H1 (cell line): ENCODE measurements at regions not wholly inside any gene's neighbourhood (a gene's known extent, or its start where the extent isn't known, plus 50 kb on each side); places are given as distances from the start of the nearest gene placed in this dataset.

Source experiments
- CTCF ChIA-PET: fragments of 300-600 bp; sonication (Branson Sonifier 250); formaldehyde crosslinking; loops from one replicate; lab custom pipeline; 2021; ENCODE audit not compliant: partially characterized antibody; lab: Charles Lee
- POLR2A ChIA-PET: fragments of 300-600 bp; sonication (Branson Sonifier 250); formaldehyde crosslinking; loops from one replicate; lab custom pipeline; 2021; ENCODE audit warnings: inconsistent platforms; ENCODE audit not compliant: partially characterized antibody; lab: Charles Lee
- DNase-seq, 2 experiments: peaks; one replicate each; pipeline versions ENCODE4 v3.0.0 to v3.0.0-alpha.2; 2010 to 2022; ENCODE audit warnings: low spot score in 2 of 2, low read depth in 1 of 2, mixed read lengths in 1 of 2
- FAIRE-seq: peaks from 2 replicates; lab custom pipeline; 2011; peaks lifted over from hg19 to GRCh38; lab: Jason Lieb, UNC
- H2AFZ ChIP-seq: 2 replicates; pipeline ENCODE4 v1.8.1; 2012; ENCODE audit warnings: low read length, inconsistent platforms
- H2AK5ac ChIP-seq: 2 replicates; pipeline ENCODE4 v1.6.1; 2013; ENCODE audit warnings: low read depth, low read length
- H2BK120ac ChIP-seq: replicated peaks from 2 replicates; pipeline ENCODE3; 2013; ENCODE audit warnings: low read depth, low read length, inconsistent platforms
- H2BK12ac ChIP-seq: 2 replicates; pipeline ENCODE4 v1.6.1; 2013; ENCODE audit warnings: low read depth, low read length
- H2BK15ac ChIP-seq: 2 replicates; pipeline ENCODE4 v1.6.1; 2013; ENCODE audit warnings: low read length
- H2BK20ac ChIP-seq: 2 replicates; pipeline ENCODE4 v1.6.1; 2013; ENCODE audit warnings: low read length
- H2BK5ac ChIP-seq: 2 replicates; pipeline ENCODE4 v1.6.1; 2013; ENCODE audit warnings: low read depth, low read length
- H3K14ac ChIP-seq: 2 replicates; pipeline ENCODE4 v1.6.1; 2013; ENCODE audit warnings: inconsistent platforms; ENCODE audit not compliant: insufficient read length
- H3K18ac ChIP-seq: 2 replicates; pipeline ENCODE4 v1.6.1; 2013; ENCODE audit warnings: low read length; ENCODE audit errors: extremely low read depth
- H3K23ac ChIP-seq: 2 replicates; pipeline ENCODE4 v1.6.1; 2013; ENCODE audit warnings: inconsistent platforms; ENCODE audit not compliant: insufficient read length
- H3K23me2 ChIP-seq: 2 replicates; pipeline ENCODE4 v1.6.1; 2013; ENCODE audit warnings: low read depth, low read length
- H3K27ac ChIP-seq: 2 replicates; pipeline ENCODE4 v1.6.1; 2011; ENCODE audit warnings: low read depth, low read length, inconsistent platforms
- H3K27me3 ChIP-seq, 4 experiments: replicated peaks in 1 of 4; 1 replicate in 1 of 4; 2 replicates in 3 of 4; pipeline versions ENCODE4 v1.6.1 to v1.8.1; 2011 to 2013; ENCODE audit warnings: low read length in 3 of 4, mild to moderate bottlenecking in 3 of 4, inconsistent platforms in 2 of 4, mixed read lengths in 2 of 4, moderate library complexity in 1 of 4; ENCODE audit not compliant: control insufficient read depth in 3 of 4, insufficient read depth in 3 of 4; ENCODE audit errors: extremely low read depth in 1 of 4
- H3K36me3 ChIP-seq, 4 experiments: 2 replicates each; pipeline versions ENCODE4 v1.6.1 to v1.8.1; 2011 to 2013; ENCODE audit warnings: mild to moderate bottlenecking in 4 of 4, low read length in 3 of 4, moderate library complexity in 2 of 4, control low read depth in 1 of 4, inconsistent platforms in 1 of 4; ENCODE audit not compliant: insufficient read depth in 4 of 4, control insufficient read depth in 2 of 4
- H3K4ac ChIP-seq: replicated peaks from 2 replicates; pipeline ENCODE3; 2013; ENCODE audit warnings: low read length, low read depth, mixed read lengths, inconsistent platforms; ENCODE audit not compliant: insufficient read length
- H3K4me1 ChIP-seq, 4 experiments: replicated peaks in 1 of 4; 1 replicate in 1 of 4; 2 replicates in 3 of 4; pipeline versions ENCODE4 v1.6.1 to v1.8.1; 2011 to 2013; ENCODE audit warnings: low read length in 3 of 4, inconsistent platforms in 2 of 4, mixed read lengths in 1 of 4; ENCODE audit not compliant: insufficient read depth in 4 of 4, control insufficient read depth in 3 of 4
- H3K4me2 ChIP-seq, 2 experiments: 2 replicates each; pipeline versions ENCODE4 v1.6.1 to v1.8.1; 2011 to 2013; ENCODE audit warnings: low read depth in 2 of 2, low read length in 2 of 2, control low read depth in 1 of 2, inconsistent platforms in 1 of 2, mild to moderate bottlenecking in 1 of 2; ENCODE audit not compliant: insufficient read depth in 1 of 2
- H3K4me3 ChIP-seq, 4 experiments: fragments of 200-600, 300-600 bp in 1 of 4; sonication (generic), shearing (Covaris generic), sonication (Bioruptor Twin) in 1 of 4; 2 replicates each; pipeline versions ENCODE4 v1.5.1 to v1.8.1; 2011 to 2016; ENCODE audit warnings: low read length in 4 of 4, low read depth in 3 of 4, control low read depth in 2 of 4, inconsistent platforms in 2 of 4, mild to moderate bottlenecking in 2 of 4, mixed read lengths in 1 of 4, moderate library complexity in 1 of 4; ENCODE audit not compliant: insufficient read depth in 2 of 4; ENCODE audit errors: extremely low read depth in 1 of 4
- H3K56ac ChIP-seq: replicated peaks from 2 replicates; pipeline ENCODE3; 2013; ENCODE audit warnings: low read depth, mild to moderate bottlenecking, mixed read lengths, low read length, inconsistent platforms; ENCODE audit not compliant: insufficient read length
- H3K79me1 ChIP-seq: 2 replicates; pipeline ENCODE4 v1.6.1; 2013; ENCODE audit warnings: low read depth, low read length, control low read depth
- H3K79me2 ChIP-seq, 2 experiments: 2 replicates each; pipeline versions ENCODE4 v1.6.1 to v1.8.1; 2012 to 2013; ENCODE audit warnings: low read length in 2 of 2, mild to moderate bottlenecking in 2 of 2, inconsistent platforms in 1 of 2; ENCODE audit not compliant: insufficient read depth in 2 of 2, control insufficient read depth in 1 of 2
- H3K9ac ChIP-seq, 4 experiments: replicated peaks in 1 of 4; 1 replicate in 1 of 4; 2 replicates in 3 of 4; pipeline versions ENCODE4 v1.6.1 to v1.8.1; 2011 to 2013; ENCODE audit warnings: low read depth in 3 of 4, low read length in 3 of 4, control low read depth in 2 of 4, mild to moderate bottlenecking in 2 of 4, moderate library complexity in 2 of 4, inconsistent platforms in 1 of 4; ENCODE audit errors: extremely low read depth in 1 of 4
- H3K9me3 ChIP-seq, 2 experiments: 2 replicates each; pipeline versions ENCODE4 v1.6.1 to v1.8.1; 2012 to 2013; ENCODE audit warnings: mild to moderate bottlenecking in 2 of 2, moderate library complexity in 2 of 2, control low read depth in 1 of 2, inconsistent platforms in 1 of 2, low read depth in 1 of 2, low read length in 1 of 2, mixed read lengths in 1 of 2; ENCODE audit not compliant: insufficient read depth in 2 of 2
- H4K20me1 ChIP-seq, 2 experiments: replicated peaks in 1 of 2; 2 replicates each; pipeline versions ENCODE3 to v1.8.1; 2011 to 2013; ENCODE audit warnings: inconsistent platforms in 2 of 2, low read length in 2 of 2, mild to moderate bottlenecking in 1 of 2; ENCODE audit not compliant: insufficient read depth in 2 of 2, control insufficient read depth in 1 of 2
- H4K5ac ChIP-seq: 2 replicates; pipeline ENCODE4 v1.6.1; 2013; ENCODE audit warnings: low read length, low read depth, mixed read lengths, inconsistent platforms; ENCODE audit not compliant: insufficient read length
- H4K8ac ChIP-seq: 2 replicates; pipeline ENCODE4 v1.8.0; 2013; ENCODE audit warnings: mild to moderate bottlenecking, moderate library complexity, low read length, inconsistent platforms; ENCODE audit not compliant: insufficient read depth; ENCODE audit errors: extremely low read depth
- H4K91ac ChIP-seq: replicated peaks from 2 replicates; pipeline ENCODE3; 2013; ENCODE audit warnings: low read length, mixed read lengths, inconsistent platforms; ENCODE audit not compliant: insufficient read length
- ASH2L ChIP-seq: fragments of 200-600, 300-600 bp; sonication (generic); IDR thresholded peaks from one replicate; pipeline ENCODE4 v1.7.1; 2017; ENCODE audit warnings: low read length
- CREB1 ChIP-seq: IDR thresholded peaks from 2 replicates; pipeline ENCODE4 v1.6.1; 2012; ENCODE audit warnings: inconsistent platforms
- FOSL1 ChIP-seq: IDR thresholded peaks from 2 replicates; pipeline ENCODE4 v1.6.1; 2011; ENCODE audit warnings: mild to moderate bottlenecking, low read depth, low read length, moderate library complexity; ENCODE audit not compliant: insufficient read depth
- JUND ChIP-seq: IDR thresholded peaks from 2 replicates; pipeline ENCODE4 v1.6.1; 2011; ENCODE audit warnings: mild to moderate bottlenecking, improper control_type of control experiment, low read length
- PHF8 ChIP-seq: fragments of 200-600 bp; sonication (generic); conservative IDR thresholded peaks from 2 replicates; pipeline ENCODE4 v1.7.1; 2012; ENCODE audit warnings: low read depth, mild to moderate bottlenecking, inconsistent platforms, low read length, moderate library complexity
- YY1 ChIP-seq: IDR thresholded peaks from 2 replicates; pipeline ENCODE4 v1.6.1; 2011; ENCODE audit warnings: low read depth, mild to moderate bottlenecking, low read length

GRCh38 chr17:72460711-72461110, 339.9 kb downstream of the SOX9 start:
- no peak overlapping the region for H3K4me3 ChIP-seq
- H2AK5ac ChIP-seq, result no peak overlapping the region
- H3K56ac ChIP-seq, result no peak overlapping the region
- no peaks in the 10 kb centered on the region for H3K27me3 ChIP-seq
- no peaks in the 10 kb centered on the region for H4K20me1 ChIP-seq
- no peak overlapping the region for H3K9ac ChIP-seq
- H2BK5ac ChIP-seq, result no peak overlapping the region
- H3K9me3 ChIP-seq, result peaks cover 6 to 7% of the 10 kb centered on the region in 2 experiments; a peak in 1 of 4 replicates
- CTCF ChIA-PET, result no interaction called here
- H4K8ac ChIP-seq, result no peak overlapping the region
- H2AFZ ChIP-seq, result no peak overlapping the region
- no peak for DNase-seq
- H3K4me2 ChIP-seq, result no peak overlapping the region
- no peak overlapping the region for H3K4ac ChIP-seq
- H4K91ac ChIP-seq, result no peak overlapping the region
- H3K18ac ChIP-seq, result no peak overlapping the region
- no peak overlapping the region for H2BK12ac ChIP-seq
- FAIRE-seq, result no peak
- no peak overlapping the region for H3K14ac ChIP-seq
- no peak overlapping the region for H2BK15ac ChIP-seq
- no peak overlapping the region for H3K27ac ChIP-seq
- no peak overlapping the region for H2BK120ac ChIP-seq
- no peaks in the 10 kb centered on the region for H3K79me2 ChIP-seq
- TF ChIP-seq CREB1 (no peak), ASH2L (no peak), JUND (no peak), YY1 (no peak), FOSL1 (no peak), PHF8 (no peak)
- H4K5ac ChIP-seq, result no peak overlapping the region
- no peaks in the 10 kb centered on the region for H3K79me1 ChIP-seq
- H3K23me2 ChIP-seq, result no peaks in the 10 kb centered on the region
- H2BK20ac ChIP-seq, result no peak overlapping the region
- no peak overlapping the region for H3K23ac ChIP-seq
- POLR2A ChIA-PET, result interaction anchor here (1.8 kb wide), 1 partner anchor 15 kb away, joined by 3 read pairs; no protein-coding TSS in a partner anchor
- H3K36me3 ChIP-seq, result no peaks in the 10 kb centered on the region
- H3K4me1 ChIP-seq, result peaks cover 0 to 4% (median 1%) of the 10 kb centered on the region in 4 experiments; a peak in 3 of 7 replicates
